Pancreas (tissue), 10 donors: ENCODE measurements at regions not wholly inside any gene's neighbourhood (a gene's known extent, or its start where the extent isn't known, plus 50 kb on each side); places are given as distances from the start of the nearest gene placed in this dataset.
"Not testable (repeated sequence)": the region's sequence is repeated elsewhere in the genome, so short reads cannot be mapped to it uniquely, and the experiment has no call there.

Source experiments
- ATAC-seq, 4 donors: fragments of 200-7000 bp; cut with Tn5 transposase; one replicate each; pipeline versions ENCODE4 v1.8.0 to v1.9.1; 2020; ENCODE audit warnings: mild to moderate bottlenecking in 4 of 4, moderate library complexity in 4 of 4
- DNase-seq, 6 donors: peaks; one replicate each; pipeline ENCODE4 v3.0.0-alpha.2; 2020
- FAIRE-seq: peaks from 2 replicates; lab custom pipeline; 2012; peaks lifted over from hg19 to GRCh38; lab: Jason Lieb, UNC
- H3K27ac ChIP-seq, 4 donors: fragments of 200-600 bp; sonication (generic); 1 replicate in 3 of 4; 2 replicates in 1 of 4; pipeline versions ENCODE4 v1.5.0 to v1.8.0; 2020
- H3K27me3 ChIP-seq, 4 donors: fragments of 200-600 bp; one replicate each; pipeline ENCODE4 v1.8.0; 2021
- H3K36me3 ChIP-seq, 3 donors: fragments of 200-600 bp; sonication (generic) in 1 of 3; one replicate each; pipeline versions ENCODE4 v1.5.0 to v1.8.0; 2020 to 2021
- H3K4me1 ChIP-seq, 3 donors: fragments of 200-600 bp; one replicate each; pipeline ENCODE4 v1.8.0; 2021
- H3K4me3 ChIP-seq, 4 donors: fragments of 200-600 bp; sonication (generic) in 2 of 4; one replicate each; pipeline versions ENCODE4 v1.5.0 to v1.8.0; 2020 to 2021
- H3K9me3 ChIP-seq, 4 donors: fragments of 200-600 bp; one replicate each; pipeline ENCODE4 v1.8.0; 2021
- CTCF ChIP-seq, 4 donors: fragments of 200-600 bp; sonication (generic) in 3 of 4; IDR thresholded peaks; one replicate each; pipeline versions ENCODE4 v1.5.0 to v1.8.0; 2021; ENCODE audit warnings: antibody characterized with exemption in 4 of 4
- WGBS, 2 donors: extraction: QIAGEN DNeasy Blood & Tissue Kit; methylation state at CpG; one replicate each; pipeline ENCODE4 v1.1.7; 2013; 5-methylcytosine and 5-hydroxymethylcytosine counted together
- intact Hi-C, 3 donors: fragments of 100-400 bp; cut with DNase I; formaldehyde crosslinking; loops; one replicate each; pipeline versions ENCODE4 v1.11.1 to v1.14.2; 2022
- donor health status: healthy with polysubstance abuse.
- donor health status: DM: no; HTN: no; CAD: no; lungs with moderate emphysema.
- donor health status: DM: no; HTN: no; CAD: no.
- donor health status: control.
- donor health status: control.
- donor health status: Bipolar disorder and iron deficiency.
- donor health status: DM: yes; HTN: yes; CAD: no.
- donor health status: DM: no; HTN: no; CAD: no.
- donor health status: DM: no; HTN: no; CAD: no.
- donor health status: DM: yes; HTN: yes; CAD: no.

- Histone ChIP-seq H3K27me3 (no peaks in the 10 kb centered on the region), H3K9me3 (no peaks in the 10 kb centered on the region), H3K36me3 (no peaks in the 10 kb centered on the region), H3K4me3 (no peak overlapping the region), H3K27ac (no peak overlapping the region), H3K4me1 (no peaks in the 10 kb centered on the region)
- intact Hi-C loops, result no loop called here
- FAIRE-seq, result no peak
- 21 to 42% methylated on average over 2 of the region's 2 CpGs for WGBS, 2 donors
- no peak for DNase-seq
- no peak for ATAC-seq
- TF ChIP-seq CTCF (IDR thresholded peaks at IDR 0.05), result no peak
Measured at GRCh38 chr14:22210026-22210425, 379.0 kb downstream of the DAD1 start.

DNA sequence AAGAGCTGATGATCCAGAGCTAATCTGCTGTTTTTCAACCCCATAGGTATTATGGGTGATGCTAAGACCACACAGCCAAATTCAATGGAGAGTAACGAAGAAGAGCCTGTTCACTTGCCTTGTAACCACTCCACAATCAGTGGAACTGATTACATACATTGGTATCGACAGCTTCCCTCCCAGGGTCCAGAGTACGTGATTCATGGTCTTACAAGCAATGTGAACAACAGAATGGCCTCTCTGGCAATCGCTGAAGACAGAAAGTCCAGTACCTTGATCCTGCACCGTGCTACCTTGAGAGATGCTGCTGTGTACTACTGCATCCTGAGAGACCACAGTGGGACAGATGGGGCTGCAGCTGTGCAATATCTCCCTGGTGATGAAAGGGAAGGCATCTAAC, 386.0 kb downstream of the DAD1 start:
- no peak for TF ChIP-seq CTCF (IDR thresholded peaks at IDR 0.05)

DNA sequence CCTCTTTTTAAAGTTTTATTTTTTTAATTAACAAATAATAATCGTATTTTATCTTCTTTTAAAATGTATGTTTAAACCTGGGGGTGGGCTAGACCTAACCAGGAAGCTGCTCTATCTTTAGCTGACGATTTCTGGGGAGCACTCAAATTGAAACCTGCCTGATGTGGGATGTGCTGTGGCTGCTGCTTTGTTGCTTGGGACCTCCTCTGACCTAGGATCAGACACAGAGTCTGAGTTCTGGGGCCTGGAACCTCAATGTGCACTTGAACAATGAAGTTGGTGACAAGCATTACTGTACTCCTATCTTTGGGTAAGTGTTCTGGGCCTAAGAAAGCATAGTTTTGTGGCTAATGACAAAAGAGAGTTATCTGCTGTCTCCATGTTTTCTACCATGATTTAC, 386.7 kb downstream of the DAD1 start:
- no peak for FAIRE-seq
- H3K4me1 ChIP-seq, result no peaks in the 10 kb centered on the region
- WGBS, 2 donors, result 38 to 47% methylated on average over 2 of the region's 2 CpGs
- H3K36me3 ChIP-seq, result no peaks in the 10 kb centered on the region
- no peaks in the 10 kb centered on the region for H3K27me3 ChIP-seq
- H3K27ac ChIP-seq, result no peak overlapping the region
- intact Hi-C loops, result no loop called here
- no peak for ATAC-seq
- no peak for DNase-seq
- no peak for TF ChIP-seq CTCF (IDR thresholded peaks at IDR 0.05)
- H3K4me3 ChIP-seq, result no peak overlapping the region
- no peaks in the 10 kb centered on the region for H3K9me3 ChIP-seq

More for the DNA sequence above, 386.0 kb downstream of the DAD1 start:
- DNase-seq (no peak), ATAC-seq (no peak), FAIRE-seq (no peak)
- no peak overlapping the region for H3K4me3 ChIP-seq
- no peaks in the 10 kb centered on the region for H3K9me3 ChIP-seq
- WGBS, 2 donors, result 64 to 78% methylated on average over 5 of the region's 5 CpGs
- no peaks in the 10 kb centered on the region for H3K36me3 ChIP-seq
- intact Hi-C loops, result no loop called here
- H3K4me1 ChIP-seq, result no peaks in the 10 kb centered on the region
- no peaks in the 10 kb centered on the region for H3K27me3 ChIP-seq
- no peak overlapping the region for H3K27ac ChIP-seq

DNA sequence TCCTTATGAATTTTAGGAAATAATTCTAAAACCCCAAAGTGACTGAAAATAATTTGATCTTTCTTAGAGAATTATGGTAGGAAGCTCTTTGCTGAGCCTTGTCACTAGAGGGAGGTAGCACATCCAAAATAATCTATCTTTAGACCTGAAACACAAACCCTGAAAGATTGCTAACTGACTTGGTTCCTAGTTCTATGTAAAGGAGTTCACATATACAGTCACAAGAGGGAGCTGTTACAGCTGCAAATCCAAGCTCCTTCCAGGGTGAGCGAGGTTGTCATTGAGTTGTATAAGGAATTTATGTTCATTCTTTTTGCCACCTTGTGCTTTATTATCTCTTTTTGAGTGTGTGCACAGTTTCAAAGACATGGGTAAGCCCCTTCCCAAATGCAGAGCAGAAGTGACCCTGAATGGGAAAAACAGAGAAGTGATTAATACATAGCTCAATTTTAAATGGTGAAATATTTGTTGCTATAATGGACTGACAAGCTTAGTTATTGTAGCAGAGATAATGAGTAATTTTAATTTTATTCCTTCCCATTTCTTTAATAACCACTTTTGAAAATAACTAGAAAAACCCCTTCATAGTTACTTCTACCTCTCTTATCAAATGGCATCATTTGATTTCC, 387.9 kb downstream of the DAD1 start:
- no peak overlapping the region for H3K27ac ChIP-seq
- peak in 3 of 4 donors; percentile 48 to 70 (median 60) for ATAC-seq
- FAIRE-seq, result no peak
- H3K36me3 ChIP-seq, result no peaks in the 10 kb centered on the region
- H3K27me3 ChIP-seq, result no peaks in the 10 kb centered on the region
- TF ChIP-seq CTCF (IDR thresholded peaks at IDR 0.05), result peak in 3 of 4 donors; percentile 9 to 29 (median 18)
- no peaks in the 10 kb centered on the region for H3K9me3 ChIP-seq
- no peaks in the 10 kb centered on the region for H3K4me1 ChIP-seq
- intact Hi-C loops, result no loop called here
- no peak for DNase-seq
- 9 to 16% methylated on average over 1 of the region's 1 CpG for WGBS, 2 donors
- no peak overlapping the region for H3K4me3 ChIP-seq

- H3K4me1 ChIP-seq, intact Hi-C loops, H3K36me3 ChIP-seq, FAIRE-seq, H3K4me3 ChIP-seq, H3K9me3 ChIP-seq, H3K27ac ChIP-seq, H3K27me3 ChIP-seq, DNase-seq, ATAC-seq: not testable (repeated sequence)
- WGBS, 2 donors, result 56 to 72% methylated on average over 2 of the region's 2 CpGs
Measured at GRCh38 chr14:22200131-22200530, 388.9 kb downstream of the DAD1 start.
